ENCODE measurements at regions not wholly inside any gene's neighbourhood (a gene's known extent, or its start where the extent isn't known, plus 50 kb on each side); places are given as distances from the start of the nearest gene placed in this dataset.

DNA sequence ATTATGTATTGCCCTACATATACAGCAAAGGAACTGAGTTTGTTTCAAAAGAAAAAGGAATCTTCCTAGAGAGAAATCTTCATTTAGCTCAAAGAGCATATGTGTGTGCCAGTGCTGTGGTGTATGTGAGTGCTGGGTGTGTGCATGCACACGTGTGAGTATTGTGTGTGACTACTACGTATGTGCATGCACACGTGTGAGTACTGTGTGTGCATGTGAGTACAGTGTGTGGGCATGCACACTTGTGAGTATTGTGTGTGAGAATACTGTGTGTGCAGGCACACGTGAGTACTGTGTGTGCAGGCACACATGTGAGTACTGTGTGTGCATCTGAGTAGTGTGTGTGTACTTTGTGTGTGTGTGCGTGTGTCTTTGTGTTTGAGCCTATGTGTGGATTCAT is 651.0 kb upstream of the B3GAT1 start:
- ChIA-PET POLR2A (no interaction called here), CTCF (no interaction called here)
- DNase-seq (ENCODE audit: extremely low spot score) = no peak
- no peak for TF ChIP-seq FOXA1 (IDR thresholded peaks at IDR 0.05)
- no peak for TF ChIP-seq FOXM1 (IDR thresholded peaks at IDR 0.05; ENCODE audit: borderline replicate concordance)
- no peak for TF ChIP-seq ZNF384 (IDR thresholded peaks at IDR 0.05)
- TF ChIP-seq L3MBTL2 (conservative IDR thresholded peaks at IDR 0.05) = no peak
- no peak for TF ChIP-seq ELF4 (IDR thresholded peaks at IDR 0.05)
- TF ChIP-seq BHLHE40 (IDR thresholded peaks at IDR 0.05; ENCODE audit: borderline replicate concordance) = no peak
- TF ChIP-seq, protein P1, sequence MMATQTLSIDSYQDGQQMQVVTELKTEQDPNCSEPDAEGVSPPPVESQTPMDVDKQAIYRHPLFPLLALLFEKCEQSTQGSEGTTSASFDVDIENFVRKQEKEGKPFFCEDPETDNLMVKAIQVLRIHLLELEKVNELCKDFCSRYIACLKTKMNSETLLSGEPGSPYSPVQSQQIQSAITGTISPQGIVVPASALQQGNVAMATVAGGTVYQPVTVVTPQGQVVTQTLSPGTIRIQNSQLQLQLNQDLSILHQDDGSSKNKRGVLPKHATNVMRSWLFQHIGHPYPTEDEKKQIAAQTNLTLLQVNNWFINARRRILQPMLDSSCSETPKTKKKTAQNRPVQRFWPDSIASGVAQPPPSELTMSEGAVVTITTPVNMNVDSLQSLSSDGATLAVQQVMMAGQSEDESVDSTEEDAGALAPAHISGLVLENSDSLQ (IDR thresholded peaks at IDR 0.05) = no peak
- no peak for TF ChIP-seq ARNT (IDR thresholded peaks at IDR 0.05)
- TF ChIP-seq NFRKB (IDR thresholded peaks at IDR 0.05) = no peak
- TF ChIP-seq FOXK2 (IDR thresholded peaks at IDR 0.05) = no peak

- no peak for DNase-seq (ENCODE audit: extremely low spot score)
- no peak for TF ChIP-seq SP1 (IDR thresholded peaks at IDR 0.05)
- TF ChIP-seq ELF4 (IDR thresholded peaks at IDR 0.05) = no peak
- TF ChIP-seq, protein P1 (IDR thresholded peaks at IDR 0.05) = no peak
- no peak for TF ChIP-seq CTBP1 (IDR thresholded peaks at IDR 0.05; ENCODE audit: borderline replicate concordance)
- TF ChIP-seq TARDBP (IDR thresholded peaks at IDR 0.05) = no peak
- TF ChIP-seq SUZ12 (IDR thresholded peaks at IDR 0.05) = no peak
- TF ChIP-seq FOXA1 (IDR thresholded peaks at IDR 0.05) = no peak
- TF ChIP-seq BHLHE40 (IDR thresholded peaks at IDR 0.05; ENCODE audit: borderline replicate concordance) = no peak
- TF ChIP-seq LEF1 (IDR thresholded peaks at IDR 0.05; ENCODE audit: borderline replicate concordance) = no peak
- TF ChIP-seq ZNF384 (IDR thresholded peaks at IDR 0.05) = no peak
- TF ChIP-seq L3MBTL2 (conservative IDR thresholded peaks at IDR 0.05) = no peak
- no peak for TF ChIP-seq HDGF (IDR thresholded peaks at IDR 0.05; ENCODE audit: borderline replicate concordance)
- TF ChIP-seq FOXK2 (IDR thresholded peaks at IDR 0.05) = no peak
- TF ChIP-seq NFRKB (IDR thresholded peaks at IDR 0.05) = no peak
- CTCF ChIA-PET = no interaction called here
These were observed 649.1 kb upstream of the B3GAT1 start for GRCh38 chr11:135061166-135061565.

DNA sequence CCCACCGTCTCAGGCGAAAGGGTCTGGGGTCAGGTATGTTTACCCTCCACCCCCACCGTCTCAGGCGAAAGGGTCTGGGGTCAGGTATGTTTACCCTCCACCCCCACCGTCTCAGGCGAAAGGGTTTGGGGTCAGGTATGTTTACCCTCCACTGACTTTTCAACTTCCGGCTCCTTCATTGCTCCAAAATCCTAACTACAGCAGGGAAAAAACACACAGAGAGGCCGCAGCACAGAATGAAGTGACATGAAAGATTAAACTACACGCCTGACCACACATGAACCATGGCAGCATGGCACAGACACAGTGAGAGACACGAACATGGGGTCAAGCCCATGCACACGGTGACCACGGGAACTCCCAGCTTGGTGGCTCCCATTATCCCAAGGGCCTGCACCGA is 634.9 kb upstream of the B3GAT1 start:
- DNase-seq (ENCODE audit: extremely low spot score) = no peak
- ChIA-PET POLR2A (no interaction called here), CTCF (no interaction called here)
- TF ChIP-seq NFRKB (IDR thresholded peaks at IDR 0.05) = no peak
- no peak for TF ChIP-seq ARNT (IDR thresholded peaks at IDR 0.05)

More at GRCh38 chr11:135061166-135061565, 649.1 kb upstream of the B3GAT1 start:
- POLR2A ChIA-PET = no interaction called here

GRCh38 chr11:135046556-135046955 is 634.5 kb upstream of the B3GAT1 start:
- no peak for DNase-seq (ENCODE audit: extremely low spot score)
- CTCF ChIA-PET = no interaction called here
- POLR2A ChIA-PET = no interaction called here
- TF ChIP-seq, protein P1 (IDR thresholded peaks at IDR 0.05) = no peak
- TF ChIP-seq SP1 (IDR thresholded peaks at IDR 0.05) = no peak
- no peak for TF ChIP-seq LEF1 (IDR thresholded peaks at IDR 0.05; ENCODE audit: borderline replicate concordance)
- TF ChIP-seq FOXM1 (IDR thresholded peaks at IDR 0.05; ENCODE audit: borderline replicate concordance) = no peak
- TF ChIP-seq ARNT (IDR thresholded peaks at IDR 0.05) = no peak
- no peak for TF ChIP-seq FOXK2 (IDR thresholded peaks at IDR 0.05)
- TF ChIP-seq CTBP1 (IDR thresholded peaks at IDR 0.05; ENCODE audit: borderline replicate concordance) = no peak
- no peak for TF ChIP-seq ZNF384 (IDR thresholded peaks at IDR 0.05)
- TF ChIP-seq TARDBP (IDR thresholded peaks at IDR 0.05) = no peak
- no peak for TF ChIP-seq NFRKB (IDR thresholded peaks at IDR 0.05)
- no peak for TF ChIP-seq L3MBTL2 (conservative IDR thresholded peaks at IDR 0.05)
- no peak for TF ChIP-seq SUZ12 (IDR thresholded peaks at IDR 0.05)
- TF ChIP-seq BHLHE40 (IDR thresholded peaks at IDR 0.05; ENCODE audit: borderline replicate concordance) = no peak
- no peak for TF ChIP-seq ELF4 (IDR thresholded peaks at IDR 0.05)
- TF ChIP-seq FOXA1 (IDR thresholded peaks at IDR 0.05) = no peak
- TF ChIP-seq HDGF (IDR thresholded peaks at IDR 0.05; ENCODE audit: borderline replicate concordance) = no peak

- POLR2A ChIA-PET = no interaction called here
- CTCF ChIA-PET = no interaction called here
- TF ChIP-seq NFRKB (IDR thresholded peaks at IDR 0.05) = no peak
- no peak for TF ChIP-seq SP1 (IDR thresholded peaks at IDR 0.05)
- no peak for TF ChIP-seq CTBP1 (IDR thresholded peaks at IDR 0.05; ENCODE audit: borderline replicate concordance)
- no peak for TF ChIP-seq LEF1 (IDR thresholded peaks at IDR 0.05; ENCODE audit: borderline replicate concordance)
- TF ChIP-seq ZNF384 (IDR thresholded peaks at IDR 0.05) = no peak
- no peak for TF ChIP-seq L3MBTL2 (conservative IDR thresholded peaks at IDR 0.05)
- TF ChIP-seq BHLHE40 (IDR thresholded peaks at IDR 0.05; ENCODE audit: borderline replicate concordance) = no peak
- TF ChIP-seq FOXK2 (IDR thresholded peaks at IDR 0.05) = no peak
- no peak for TF ChIP-seq HDGF (IDR thresholded peaks at IDR 0.05; ENCODE audit: borderline replicate concordance)
- TF ChIP-seq TARDBP (IDR thresholded peaks at IDR 0.05) = no peak
- TF ChIP-seq ELF4 (IDR thresholded peaks at IDR 0.05) = no peak
- TF ChIP-seq, protein P1 (IDR thresholded peaks at IDR 0.05) = no peak
- TF ChIP-seq FOXA1 (IDR thresholded peaks at IDR 0.05) = no peak
- no peak for TF ChIP-seq SUZ12 (IDR thresholded peaks at IDR 0.05)
- TF ChIP-seq FOXM1 (IDR thresholded peaks at IDR 0.05; ENCODE audit: borderline replicate concordance) = no peak
- DNase-seq (ENCODE audit: extremely low spot score) = no peak
These were observed 631.4 kb upstream of the B3GAT1 start for GRCh38 chr11:135043434-135043833.

GRCh38 chr11:135037828-135038227 is 625.8 kb upstream of the B3GAT1 start:
- ChIA-PET POLR2A (no interaction called here), CTCF (no interaction called here)
- DNase-seq (ENCODE audit: extremely low spot score) = no peak
- TF ChIP-seq SUZ12 (IDR thresholded peaks at IDR 0.05) = no peak
- no peak for TF ChIP-seq FOXK2 (IDR thresholded peaks at IDR 0.05)
- TF ChIP-seq ZNF384 (IDR thresholded peaks at IDR 0.05) = no peak
- TF ChIP-seq TARDBP (IDR thresholded peaks at IDR 0.05) = no peak
- TF ChIP-seq FOXA1 (IDR thresholded peaks at IDR 0.05) = no peak
- TF ChIP-seq L3MBTL2 (conservative IDR thresholded peaks at IDR 0.05) = no peak
